ENCODE measurements at regions not wholly inside any gene's neighbourhood (a gene's known extent, or its start where the extent isn't known, plus 50 kb on each side); places are given as distances from the start of the nearest gene placed in this dataset.
"Not testable (repeated sequence)": the region's sequence is repeated elsewhere in the genome, so short reads cannot be mapped to it uniquely, and the experiment has no call there.

GRCh38 chr9:2263111-2263510 lies 248.0 kb downstream of the SMARCA2 start:
- peaks cover 22% of the 10 kb centered on the region for H3K4me1 ChIP-seq (ENCODE audit: control insufficient read depth, insufficient read depth, low read length)
- H3K27me3 ChIP-seq (replicated peaks; ENCODE audit: control insufficient read depth, insufficient read depth, low read length), result no peaks in the 10 kb centered on the region
- H3K4me3 ChIP-seq (ENCODE audit: low read length), result no peak overlapping the region
- no peaks in the 10 kb centered on the region for H3K36me3 ChIP-seq (ENCODE audit: control insufficient read depth, insufficient read depth, low read length, severe bottlenecking)
- H3K9ac ChIP-seq (ENCODE audit: low read length), result no peak overlapping the region
- H3K9me3 ChIP-seq (ENCODE audit: control insufficient read depth, low read length), result no peaks in the 10 kb centered on the region
- DNase-seq (ENCODE audit: low read depth), result no peak

- H3K9ac ChIP-seq (ENCODE audit: low read length), result no peak overlapping the region
- no peaks in the 10 kb centered on the region for H3K27me3 ChIP-seq (replicated peaks; ENCODE audit: control insufficient read depth, insufficient read depth, low read length)
- H3K9me3 ChIP-seq (ENCODE audit: control insufficient read depth, low read length), result no peaks in the 10 kb centered on the region
- DNase-seq (ENCODE audit: low read depth), result no peak
- peaks cover 22% of the 10 kb centered on the region for H3K4me1 ChIP-seq (ENCODE audit: control insufficient read depth, insufficient read depth, low read length)
- no peak overlapping the region for H3K4me3 ChIP-seq (ENCODE audit: low read length)
- H3K36me3 ChIP-seq (ENCODE audit: control insufficient read depth, insufficient read depth, low read length, severe bottlenecking), result no peaks in the 10 kb centered on the region
Observed at GRCh38 chr9:2263665-2264064, 248.5 kb downstream of the SMARCA2 start.

- Histone ChIP-seq H3K9me3 (ENCODE audit: control insufficient read depth, low read length) (no peaks in the 10 kb centered on the region), H3K36me3 (ENCODE audit: control insufficient read depth, insufficient read depth, low read length, severe bottlenecking) (no peaks in the 10 kb centered on the region), H3K4me3 (ENCODE audit: low read length) (no peak overlapping the region), H3K4me1 (ENCODE audit: control insufficient read depth, insufficient read depth, low read length) (peaks cover 20% of the 10 kb centered on the region), H3K27me3 (replicated peaks; ENCODE audit: control insufficient read depth, insufficient read depth, low read length) (no peaks in the 10 kb centered on the region), H3K9ac (ENCODE audit: low read length) (no peak overlapping the region)
- no peak for DNase-seq (ENCODE audit: low read depth)
Observed at GRCh38 chr9:2264081-2264480, 248.9 kb downstream of the SMARCA2 start.

DNA sequence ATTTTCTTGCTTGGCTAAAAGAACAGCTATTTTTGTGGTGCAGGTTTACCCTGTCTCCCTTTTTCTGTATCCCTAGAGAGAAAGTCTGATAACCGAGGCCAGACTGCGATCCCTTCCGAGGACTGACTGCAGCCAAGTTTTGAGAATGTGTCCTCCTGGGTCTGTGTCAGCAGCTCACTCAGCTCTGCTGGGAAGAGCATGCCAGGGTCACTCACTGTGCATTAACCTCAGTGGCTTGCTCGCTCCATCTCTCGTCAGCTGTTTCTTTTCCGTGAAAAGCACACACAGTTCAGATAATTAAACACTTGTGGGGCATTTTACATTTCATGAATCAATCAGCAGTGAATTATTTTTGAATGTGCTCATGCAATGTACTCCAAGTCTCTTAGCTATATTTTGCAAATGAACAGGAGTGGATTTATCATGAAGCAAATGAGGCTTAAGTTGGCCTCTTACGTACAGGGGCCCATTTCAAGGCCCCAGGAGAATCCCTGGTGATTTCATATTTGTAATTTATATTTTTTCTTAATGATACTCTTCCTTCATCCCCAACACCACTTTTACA lies 252.1 kb downstream of the SMARCA2 start:
- Histone ChIP-seq H3K9me3 (ENCODE audit: control insufficient read depth, low read length) (no peaks in the 10 kb centered on the region), H3K36me3 (ENCODE audit: control insufficient read depth, insufficient read depth, low read length, severe bottlenecking) (no peaks in the 10 kb centered on the region), H3K27me3 (replicated peaks; ENCODE audit: control insufficient read depth, insufficient read depth, low read length) (peaks cover 3% of the 10 kb centered on the region), H3K4me3 (ENCODE audit: low read length) (peak overlapping the region; percentile 37), H3K9ac (ENCODE audit: low read length) (no peak overlapping the region), H3K4me1 (ENCODE audit: control insufficient read depth, insufficient read depth, low read length) (peaks cover 10% of the 10 kb centered on the region)
- no peak for DNase-seq (ENCODE audit: low read depth)

DNA sequence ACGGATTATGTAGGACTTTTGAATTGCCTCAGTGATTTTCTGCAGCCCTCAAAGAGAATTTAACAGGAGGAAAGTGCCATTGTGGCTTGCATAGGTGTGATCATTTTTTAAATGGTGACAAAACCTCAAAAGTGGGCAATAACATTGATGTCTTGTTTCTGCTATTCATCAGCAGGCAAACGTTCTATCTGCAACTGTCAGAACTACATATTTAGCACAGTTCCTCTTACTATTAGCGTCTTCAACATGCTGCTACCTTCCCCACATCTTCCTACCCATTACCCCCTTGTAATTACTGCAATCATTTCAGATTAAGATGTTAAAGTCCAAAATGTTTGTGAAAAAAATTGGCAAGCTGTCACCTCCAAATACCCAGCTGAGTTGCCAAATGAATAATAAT lies 254.6 kb downstream of the SMARCA2 start:
- Histone ChIP-seq H3K4me3 (ENCODE audit: low read length) (no peak overlapping the region), H3K27me3 (replicated peaks; ENCODE audit: control insufficient read depth, insufficient read depth, low read length) (peaks cover 10% of the 10 kb centered on the region), H3K36me3 (ENCODE audit: control insufficient read depth, insufficient read depth, low read length, severe bottlenecking) (no peaks in the 10 kb centered on the region), H3K9me3 (ENCODE audit: control insufficient read depth, low read length) (no peaks in the 10 kb centered on the region), H3K4me1 (ENCODE audit: control insufficient read depth, insufficient read depth, low read length) (peaks cover 10% of the 10 kb centered on the region), H3K9ac (ENCODE audit: low read length) (no peak overlapping the region)
- no peak for DNase-seq (ENCODE audit: low read depth)

DNA sequence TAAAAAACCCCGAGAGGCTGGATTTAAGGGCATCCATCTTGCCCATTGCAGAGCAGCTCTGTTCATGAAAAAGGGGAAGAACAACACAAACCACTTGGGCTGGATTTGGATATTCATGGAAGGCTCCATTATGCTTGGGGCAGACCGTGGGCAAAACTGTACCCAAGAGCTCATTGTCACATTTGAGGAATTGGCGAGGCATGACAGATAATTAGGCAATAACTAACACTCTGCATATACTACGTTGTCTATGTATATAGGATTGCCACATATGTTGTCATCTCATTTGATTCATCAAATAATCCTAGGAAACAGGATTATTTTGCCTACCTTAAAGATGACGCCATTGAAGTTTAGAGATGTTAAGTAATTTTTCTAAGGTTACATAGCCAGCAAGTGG lies 255.4 kb downstream of the SMARCA2 start:
- H3K27me3 ChIP-seq (replicated peaks; ENCODE audit: control insufficient read depth, insufficient read depth, low read length), result peaks cover 14% of the 10 kb centered on the region
- no peak overlapping the region for H3K9ac ChIP-seq (ENCODE audit: low read length)
- DNase-seq (ENCODE audit: low read depth), result no peak
- no peaks in the 10 kb centered on the region for H3K36me3 ChIP-seq (ENCODE audit: control insufficient read depth, insufficient read depth, low read length, severe bottlenecking)
- H3K4me3 ChIP-seq (ENCODE audit: low read length), result no peak overlapping the region
- no peaks in the 10 kb centered on the region for H3K9me3 ChIP-seq (ENCODE audit: control insufficient read depth, low read length)
- H3K4me1 ChIP-seq (ENCODE audit: control insufficient read depth, insufficient read depth, low read length), result peaks cover 10% of the 10 kb centered on the region

- DNase-seq (ENCODE audit: low read depth), result no peak
- peaks cover 10% of the 10 kb centered on the region for H3K4me1 ChIP-seq (ENCODE audit: control insufficient read depth, insufficient read depth, low read length)
- H3K27me3 ChIP-seq (replicated peaks; ENCODE audit: control insufficient read depth, insufficient read depth, low read length), result peaks cover 14% of the 10 kb centered on the region
- H3K36me3 ChIP-seq (ENCODE audit: control insufficient read depth, insufficient read depth, low read length, severe bottlenecking), result no peaks in the 10 kb centered on the region
- H3K9me3 ChIP-seq (ENCODE audit: control insufficient read depth, low read length), result no peaks in the 10 kb centered on the region
- H3K9ac ChIP-seq (ENCODE audit: low read length), result no peak overlapping the region
- no peak overlapping the region for H3K4me3 ChIP-seq (ENCODE audit: low read length)
Observed at GRCh38 chr9:2271426-2271825, 256.3 kb downstream of the SMARCA2 start.

DNA sequence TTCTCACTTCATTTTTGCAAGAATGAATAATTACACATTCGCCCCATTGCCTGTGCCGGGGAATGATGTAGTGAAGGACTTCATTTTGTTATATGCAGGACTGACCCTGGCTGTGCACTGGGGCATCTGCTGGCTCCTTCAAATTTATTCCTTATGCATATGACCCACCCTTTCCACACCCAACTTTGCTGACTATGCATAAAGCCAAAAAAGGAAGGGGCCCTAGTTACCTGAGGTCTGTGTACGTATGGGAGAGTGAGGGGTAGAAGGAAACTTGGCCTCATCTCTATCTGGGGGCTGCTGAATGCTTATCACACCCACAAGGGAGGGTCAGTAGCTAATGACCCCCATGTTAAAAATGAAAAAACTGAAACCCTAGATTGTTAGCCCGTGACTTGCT lies 259.6 kb downstream of the SMARCA2 start:
- Histone ChIP-seq H3K36me3 (ENCODE audit: control insufficient read depth, insufficient read depth, low read length, severe bottlenecking) (no peaks in the 10 kb centered on the region), H3K9ac (ENCODE audit: low read length) (no peak overlapping the region), H3K4me3 (ENCODE audit: low read length) (no peak overlapping the region), H3K27me3 (replicated peaks; ENCODE audit: control insufficient read depth, insufficient read depth, low read length) (peaks cover 11% of the 10 kb centered on the region), H3K9me3 (ENCODE audit: control insufficient read depth, low read length) (no peaks in the 10 kb centered on the region), H3K4me1 (ENCODE audit: control insufficient read depth, insufficient read depth, low read length) (no peaks in the 10 kb centered on the region)
- DNase-seq (ENCODE audit: low read depth), result no peak

DNA sequence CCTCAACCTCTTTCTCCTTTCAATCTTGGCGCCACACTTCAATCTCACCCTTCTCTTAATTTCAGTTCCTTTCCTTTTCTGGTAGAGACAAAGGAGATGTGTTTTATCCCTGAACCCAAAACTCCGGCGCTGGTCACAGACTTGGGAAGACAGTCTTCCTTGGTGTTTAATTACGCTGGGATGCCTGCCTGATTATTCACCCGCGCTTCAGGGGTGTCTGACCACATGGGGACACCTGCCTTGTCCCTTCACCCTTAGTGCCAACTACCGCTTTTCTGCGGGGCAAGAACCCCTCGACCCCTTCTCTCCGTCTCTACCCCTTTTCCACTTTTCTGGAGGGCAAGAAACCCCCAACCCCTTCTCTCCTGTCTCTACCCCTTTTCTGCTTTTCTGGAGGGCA lies 261.1 kb downstream of the SMARCA2 start:
- DNase-seq (ENCODE audit: low read depth), result no peak
- no peaks in the 10 kb centered on the region for H3K9me3 ChIP-seq (ENCODE audit: control insufficient read depth, low read length)
- H3K4me1 ChIP-seq (ENCODE audit: control insufficient read depth, insufficient read depth, low read length), result no peaks in the 10 kb centered on the region
- H3K36me3 ChIP-seq (ENCODE audit: control insufficient read depth, insufficient read depth, low read length, severe bottlenecking), result no peaks in the 10 kb centered on the region
- no peak overlapping the region for H3K4me3 ChIP-seq (ENCODE audit: low read length)
- H3K9ac ChIP-seq (ENCODE audit: low read length), result no peak overlapping the region
- H3K27me3 ChIP-seq (replicated peaks; ENCODE audit: control insufficient read depth, insufficient read depth, low read length), result peaks cover 11% of the 10 kb centered on the region

- not testable (repeated sequence) for H3K9ac ChIP-seq (ENCODE audit: low read length); H3K9me3 ChIP-seq (ENCODE audit: control insufficient read depth, low read length); H3K4me3 ChIP-seq (ENCODE audit: low read length); DNase-seq (ENCODE audit: low read depth); H3K36me3 ChIP-seq (ENCODE audit: control insufficient read depth, insufficient read depth, low read length, severe bottlenecking); H3K4me1 ChIP-seq (ENCODE audit: control insufficient read depth, insufficient read depth, low read length)
- peaks cover 11% of the 10 kb centered on the region for H3K27me3 ChIP-seq (replicated peaks; ENCODE audit: control insufficient read depth, insufficient read depth, low read length)
Observed at GRCh38 chr9:2277133-2277532, 262.0 kb downstream of the SMARCA2 start.

DNA sequence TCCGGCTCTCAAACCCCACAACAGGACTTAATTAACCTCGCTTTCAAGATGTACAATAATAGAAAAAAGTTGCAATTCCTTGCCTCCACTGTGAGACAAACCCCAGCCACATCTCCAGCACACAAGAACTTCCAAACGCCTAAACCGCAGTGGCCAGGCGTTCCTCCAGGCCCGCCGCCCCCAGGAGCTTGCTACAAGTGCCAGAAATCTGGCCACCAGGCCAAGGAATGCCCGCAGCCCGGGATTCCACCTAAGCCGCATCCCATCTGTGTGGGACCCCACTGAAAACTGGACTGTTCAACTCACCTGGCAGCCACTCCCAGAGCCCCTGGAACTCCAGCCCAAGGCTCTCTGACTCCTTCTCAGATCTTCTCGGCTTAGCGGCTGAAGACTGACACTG lies 262.5 kb downstream of the SMARCA2 start:
- H3K27me3 ChIP-seq (replicated peaks; ENCODE audit: control insufficient read depth, insufficient read depth, low read length), result peaks cover 11% of the 10 kb centered on the region
- H3K4me3 ChIP-seq (ENCODE audit: low read length); H3K4me1 ChIP-seq (ENCODE audit: control insufficient read depth, insufficient read depth, low read length); H3K9me3 ChIP-seq (ENCODE audit: control insufficient read depth, low read length); DNase-seq (ENCODE audit: low read depth); H3K36me3 ChIP-seq (ENCODE audit: control insufficient read depth, insufficient read depth, low read length, severe bottlenecking); H3K9ac ChIP-seq (ENCODE audit: low read length): not testable (repeated sequence)

DNA sequence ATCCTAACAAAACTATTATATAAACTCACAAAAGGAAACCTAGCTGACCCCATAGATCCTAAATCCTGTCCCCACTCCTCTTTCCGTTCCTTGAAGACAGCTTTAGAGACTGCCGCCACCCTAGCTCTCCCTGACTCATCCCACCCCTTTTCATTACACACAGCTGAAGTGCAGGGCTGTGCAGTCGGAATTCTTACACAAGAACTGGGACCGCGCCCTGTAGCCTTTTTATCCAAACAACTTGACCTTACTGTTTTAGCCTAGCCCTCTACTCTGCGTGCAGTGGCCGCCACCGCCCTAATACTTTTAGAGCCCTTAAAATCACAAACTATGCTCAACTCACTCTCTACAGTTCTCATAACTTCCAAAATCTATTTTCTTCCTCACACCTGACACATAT lies 264.0 kb downstream of the SMARCA2 start:
- not testable (repeated sequence) for H3K9me3 ChIP-seq (ENCODE audit: control insufficient read depth, low read length); H3K4me3 ChIP-seq (ENCODE audit: low read length); H3K4me1 ChIP-seq (ENCODE audit: control insufficient read depth, insufficient read depth, low read length); H3K36me3 ChIP-seq (ENCODE audit: control insufficient read depth, insufficient read depth, low read length, severe bottlenecking); H3K9ac ChIP-seq (ENCODE audit: low read length); H3K27me3 ChIP-seq (replicated peaks; ENCODE audit: control insufficient read depth, insufficient read depth, low read length); DNase-seq (ENCODE audit: low read depth)
